GM12891 (cell line): ENCODE measurements at regions not wholly inside any gene's neighbourhood (a gene's known extent, or its start where the extent isn't known, plus 50 kb on each side); places are given as distances from the start of the nearest gene placed in this dataset.

ENCODE experiments used
- DNase-seq: peaks from one replicate; pipeline ENCODE4 v3.0.0; 2011; ENCODE audit warnings: low spot score; ENCODE audit not compliant: insufficient read length
- FAIRE-seq: peaks from 2 replicates; lab custom pipeline; 2011; peaks lifted over from hg19 to GRCh38; lab: Jason Lieb, UNC
- PAX5 ChIP-seq: IDR thresholded peaks from 2 replicates; pipeline ENCODE4 v1.6.1; 2011; ENCODE audit warnings: low read length, moderate library complexity, mild to moderate bottlenecking; ENCODE audit not compliant: insufficient read depth, severe bottlenecking
- POLR2A ChIP-seq: IDR thresholded peaks from 2 replicates; pipeline ENCODE4 v1.6.1; 2011; ENCODE audit warnings: low read depth, low read length, control low read depth
- POLR2AphosphoS5 ChIP-seq: IDR thresholded peaks from 2 replicates; pipeline ENCODE4 v1.6.1; 2011; ENCODE audit warnings: low read depth, low read length, control low read depth
- POU2F2 ChIP-seq: IDR thresholded peaks from 2 replicates; pipeline ENCODE4 v1.6.1; 2011; ENCODE audit warnings: low read depth, mild to moderate bottlenecking, control low read depth, low read length, moderate library complexity
- SPI1 ChIP-seq: IDR thresholded peaks from 2 replicates; pipeline ENCODE4 v1.6.1; 2011; ENCODE audit warnings: low read depth, low read length, control low read depth
- TAF1 ChIP-seq: IDR thresholded peaks from 2 replicates; pipeline ENCODE4 v1.6.1; 2011; ENCODE audit warnings: low read depth, low read length, control low read depth

DNA sequence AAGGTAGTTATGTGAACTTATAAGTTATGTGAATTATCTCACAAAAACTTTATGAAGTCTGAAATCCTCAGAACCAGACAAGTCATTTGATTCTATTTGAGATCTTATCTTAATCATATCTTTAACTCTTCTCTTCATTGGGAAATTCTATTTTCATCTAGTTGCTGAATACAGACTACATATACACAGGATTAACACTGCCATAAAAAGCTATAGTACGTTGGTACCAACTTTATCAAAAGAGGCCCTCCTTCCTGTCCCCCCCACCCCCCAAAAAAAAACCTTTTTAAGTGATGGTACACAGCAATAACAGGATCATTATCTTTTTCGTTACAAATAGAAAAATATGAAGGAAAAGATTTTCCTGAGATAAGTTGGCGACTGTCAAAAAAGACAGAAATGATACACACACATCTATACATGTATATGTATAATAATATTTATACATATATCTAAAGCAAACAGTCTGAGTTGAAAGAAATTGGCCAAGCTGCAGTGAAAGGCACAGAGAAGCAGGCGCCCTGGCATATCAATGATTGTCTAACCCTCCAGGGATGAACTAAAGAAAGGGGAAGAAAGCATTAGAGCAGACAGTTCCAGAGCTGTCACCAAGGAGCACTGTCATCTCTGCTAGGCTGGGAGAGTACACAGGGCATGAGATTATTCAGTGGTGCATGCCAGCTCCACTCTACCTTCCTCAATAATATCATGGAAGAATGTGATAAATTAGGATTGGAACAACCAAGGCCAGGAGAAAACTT, 116.7 kb downstream of the KLF12 start:
- FAIRE-seq, result no peak
- no peak for DNase-seq
- TF ChIP-seq TAF1, result no peak
- TF ChIP-seq POLR2AphosphoS5, result no peak
- TF ChIP-seq POU2F2, result no peak
- TF ChIP-seq POLR2A, result no peak
- TF ChIP-seq PAX5, result no peak
- TF ChIP-seq SPI1, result no peak

GRCh38 chr13:74015137-74015536, 119.1 kb downstream of the KLF12 start:
- DNase-seq (no peak), FAIRE-seq (no peak)

GRCh38 chr13:74009100-74009668, 125.0 kb downstream of the KLF12 start:
- no peak for TF ChIP-seq POLR2AphosphoS5
- TF ChIP-seq SPI1, result no peak
- no peak for TF ChIP-seq POU2F2
- no peak for TF ChIP-seq TAF1
- no peak for TF ChIP-seq PAX5
- no peak for TF ChIP-seq POLR2A
- FAIRE-seq, result no peak
- DNase-seq, result no peak

More at GRCh38 chr13:74015137-74015536, 119.1 kb downstream of the KLF12 start:
- TF ChIP-seq POLR2A (no peak), SPI1 (no peak), POU2F2 (no peak), PAX5 (no peak), TAF1 (no peak), POLR2AphosphoS5 (no peak)

GRCh38 chr13:74006666-74007065, 127.5 kb downstream of the KLF12 start:
- no peak for DNase-seq
- TF ChIP-seq SPI1, result no peak
- FAIRE-seq, result no peak

DNA sequence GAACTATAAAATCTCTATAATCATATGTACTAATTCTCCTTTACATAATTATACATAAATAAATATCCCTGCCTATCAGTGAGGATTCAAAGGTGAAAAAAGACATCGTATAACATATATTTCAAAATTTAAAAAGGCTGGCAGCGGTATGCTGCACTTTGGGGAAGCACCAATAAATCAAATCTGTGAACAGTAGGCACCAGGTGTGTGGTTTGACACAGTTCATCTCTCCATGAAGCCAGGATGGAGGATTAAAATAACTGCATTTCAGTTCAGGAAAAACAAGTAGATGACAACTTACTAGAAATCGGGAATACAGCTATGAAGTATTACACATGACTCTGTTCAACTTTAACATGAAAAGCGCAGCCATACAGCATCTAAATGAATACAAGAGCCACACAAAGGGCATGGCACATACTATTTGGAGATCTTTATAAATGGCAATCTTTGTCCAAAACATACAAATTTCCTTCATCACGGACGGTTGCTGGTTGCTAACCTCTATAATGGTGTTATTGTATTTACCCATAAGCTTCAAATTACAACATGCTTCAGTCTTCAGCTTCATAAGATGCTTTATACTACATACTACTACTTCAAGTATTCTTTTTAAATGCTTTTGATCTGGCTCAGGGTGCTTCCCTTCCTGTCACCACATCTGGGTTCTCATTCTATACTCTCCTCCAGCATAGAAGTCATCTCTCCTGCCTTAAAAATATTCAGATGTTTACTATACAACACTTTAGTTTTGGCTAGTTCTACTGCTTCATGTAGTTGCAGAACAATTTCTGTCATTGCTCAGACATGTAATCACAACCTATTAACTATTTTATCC, 128.7 kb downstream of the KLF12 start:
- FAIRE-seq, result no peak
- TF ChIP-seq POLR2AphosphoS5 (no peak), SPI1 (no peak), POLR2A (no peak), PAX5 (no peak), POU2F2 (no peak), TAF1 (no peak)
- no peak for DNase-seq

GRCh38 chr13:74004109-74004508, 130.1 kb downstream of the KLF12 start:
- TF ChIP-seq POU2F2, result no peak
- TF ChIP-seq POLR2AphosphoS5, result no peak
- no peak for TF ChIP-seq SPI1
- TF ChIP-seq PAX5, result no peak
- no peak for DNase-seq
- FAIRE-seq, result no peak

- TF ChIP-seq POU2F2 (no peak), PAX5 (no peak), POLR2A (no peak), SPI1 (no peak), POLR2AphosphoS5 (no peak)
- FAIRE-seq (no peak), DNase-seq (no peak)
Measured at GRCh38 chr13:74003374-74003773, 130.8 kb downstream of the KLF12 start.

- TF ChIP-seq POLR2A, result no peak
- TF ChIP-seq SPI1, result no peak
- TF ChIP-seq POU2F2, result no peak
- DNase-seq (no peak), FAIRE-seq (peak; percentile 40)
Measured at GRCh38 chr13:74000876-74001275, 133.3 kb downstream of the KLF12 start.

DNA sequence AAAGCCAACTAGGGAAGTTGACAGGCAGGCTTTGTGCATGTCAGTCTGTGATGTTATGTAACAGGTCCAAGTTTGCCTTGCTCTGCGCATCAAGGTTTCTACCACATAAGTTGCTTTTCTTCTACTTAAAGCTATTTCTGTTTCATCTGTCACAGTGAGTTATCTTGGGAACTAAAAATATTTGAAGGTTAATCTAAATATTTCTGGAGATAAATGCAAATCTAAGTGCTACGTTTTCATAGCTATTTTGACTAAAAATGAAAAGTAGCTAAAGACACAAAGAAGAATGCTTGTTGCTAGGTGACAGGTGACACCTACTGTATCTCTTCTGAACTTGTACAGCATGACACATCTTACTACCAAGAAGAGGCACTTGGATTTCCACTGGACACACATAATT, 135.6 kb downstream of the KLF12 start:
- FAIRE-seq (no peak), DNase-seq (no peak)
- TF ChIP-seq TAF1, result no peak
- TF ChIP-seq POLR2AphosphoS5, result no peak
- no peak for TF ChIP-seq POLR2A
- TF ChIP-seq SPI1, result no peak
- no peak for TF ChIP-seq PAX5
- no peak for TF ChIP-seq POU2F2

DNA sequence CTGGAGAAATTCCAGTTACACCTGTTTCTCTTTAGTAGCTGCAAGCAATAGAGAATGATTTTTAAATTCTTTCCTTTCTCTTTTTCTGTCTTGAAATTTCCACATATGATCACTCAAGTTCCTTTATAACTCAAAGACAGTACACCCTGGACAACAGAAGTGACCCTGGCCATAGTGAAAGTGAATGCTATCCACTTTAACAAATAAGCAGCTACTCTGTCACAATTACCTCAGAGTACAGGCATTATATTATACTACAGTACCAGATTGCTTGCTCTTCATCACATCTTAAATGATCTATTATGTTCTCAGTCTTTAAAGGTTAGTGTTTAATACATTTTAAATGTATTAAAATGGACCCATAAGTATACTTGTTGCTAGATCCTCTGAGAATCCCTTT, 136.2 kb downstream of the KLF12 start:
- no peak for TF ChIP-seq PAX5
- no peak for TF ChIP-seq POU2F2
- no peak for TF ChIP-seq POLR2AphosphoS5
- TF ChIP-seq TAF1, result no peak
- no peak for TF ChIP-seq POLR2A
- TF ChIP-seq SPI1, result no peak
- DNase-seq, result no peak
- no peak for FAIRE-seq
